HEK293 (cell line): ENCODE measurements at regions not wholly inside any gene's neighbourhood (a gene's known extent, or its start where the extent isn't known, plus 50 kb on each side); places are given as distances from the start of the nearest gene placed in this dataset.

Source experiments
- CTCF ChIA-PET: fragments of 350-600 bp; formaldehyde crosslinking; extraction: SDS; loops from one replicate; lab custom pipeline; 2021; ENCODE audit warnings: antibody characterized with exemption; lab: Yijun Ruan, JAX
- POLR2A ChIA-PET: fragments of 300-600 bp; formaldehyde crosslinking; extraction: SDS; loops from one replicate; lab custom pipeline; 2020; ENCODE audit warnings: antibody characterized with exemption, inconsistent platforms; lab: Yijun Ruan, JAX
- H3K27ac ChIP-seq: fragments of 200-500 bp; sonication (Bioruptor generic); 2 replicates; pipeline ENCODE4 v1.5.1; 2014; ENCODE audit warnings: low read depth, low read length, control low read depth, inconsistent platforms; ENCODE audit errors: extremely low read depth
- H3K36me3 ChIP-seq, 2 experiments: fragments of 200-500 bp in 1 of 2; sonication (Bioruptor generic) in 1 of 2; 1 replicate in 1 of 2; 2 replicates in 1 of 2; pipeline ENCODE4 v1.5.1; 2014 to 2017; ENCODE audit warnings: inconsistent platforms in 2 of 2, low read length in 2 of 2; ENCODE audit not compliant: control insufficient read depth in 2 of 2, insufficient read depth in 1 of 2
- H3K4me1 ChIP-seq: fragments of 200-500 bp; sonication (Bioruptor generic); 2 replicates; pipeline ENCODE4 v1.5.1; 2014; ENCODE audit warnings: mild to moderate bottlenecking, low read length, inconsistent platforms; ENCODE audit not compliant: control insufficient read depth, insufficient read depth
- H3K4me3 ChIP-seq: 2 replicates; pipeline ENCODE4 v1.5.1; 2011; ENCODE audit warnings: low read depth, mild to moderate bottlenecking, control low read depth, low read length, moderate library complexity
- H3K9me3 ChIP-seq: fragments of 200-500 bp; sonication (Bioruptor generic); 2 replicates; pipeline ENCODE4 v1.5.1; 2014; ENCODE audit warnings: low read depth, low read length, inconsistent platforms; ENCODE audit not compliant: control insufficient read depth, insufficient read depth
- BCL11A ChIP-seq: fragments of 450-650 bp; formaldehyde crosslinking; IDR thresholded peaks from 2 replicates; pipeline ENCODE4 v1.5.1; 2016; ENCODE audit warnings: low read depth, missing biosample characterization, missing genetic modification characterization
- SALL2 ChIP-seq: fragments of 450-650 bp; formaldehyde crosslinking; IDR thresholded peaks from 2 replicates; pipeline ENCODE4 v1.5.0; 2017; ENCODE audit warnings: missing biosample characterization, mild to moderate bottlenecking, missing genetic modification characterization, borderline replicate concordance
- SP2 ChIP-seq: fragments of 450-650 bp; formaldehyde crosslinking; IDR thresholded peaks from 2 replicates; pipeline ENCODE4 v1.5.1; 2016; ENCODE audit warnings: missing biosample characterization, missing genetic modification characterization
- ZBTB17 ChIP-seq: fragments of 450-650 bp; formaldehyde crosslinking; IDR thresholded peaks from 2 replicates; pipeline ENCODE4 v1.5.1; 2016; ENCODE audit warnings: missing biosample characterization, missing genetic modification characterization
- ZBTB48 ChIP-seq: fragments of 450-650 bp; formaldehyde crosslinking; IDR thresholded peaks from 2 replicates; pipeline ENCODE4 v1.5.1; 2016; ENCODE audit warnings: missing biosample characterization, missing genetic modification characterization
- ZNF140 ChIP-seq: fragments of 450-650 bp; formaldehyde crosslinking; IDR thresholded peaks from 2 replicates; pipeline ENCODE4 v1.5.1; 2016; ENCODE audit warnings: missing biosample characterization, missing genetic modification characterization
- ZNF146 ChIP-seq: fragments of 450-650 bp; formaldehyde crosslinking; IDR thresholded peaks from 2 replicates; pipeline ENCODE4 v1.5.1; 2016; ENCODE audit warnings: missing biosample characterization, missing genetic modification characterization
- ZNF202 ChIP-seq: fragments of 450-650 bp; formaldehyde crosslinking; IDR thresholded peaks from 2 replicates; pipeline ENCODE4 v1.5.1; 2016; ENCODE audit warnings: missing biosample characterization, missing genetic modification characterization, borderline replicate concordance
- ZNF221 ChIP-seq: fragments of 450-650 bp; formaldehyde crosslinking; IDR thresholded peaks from 2 replicates; pipeline ENCODE4 v1.5.1; 2017; ENCODE audit warnings: missing biosample characterization, missing genetic modification characterization, borderline replicate concordance
- ZNF223 ChIP-seq: fragments of 450-650 bp; formaldehyde crosslinking; IDR thresholded peaks from 2 replicates; pipeline ENCODE4 v1.5.1; 2016; ENCODE audit warnings: missing biosample characterization, missing genetic modification characterization
- ZNF426 ChIP-seq: fragments of 450-650 bp; formaldehyde crosslinking; IDR thresholded peaks from 2 replicates; pipeline ENCODE4 v1.5.1; 2017; ENCODE audit warnings: missing biosample characterization, missing genetic modification characterization, mild to moderate bottlenecking, inconsistent platforms, moderate library complexity
- ZNF510 ChIP-seq: fragments of 450-650 bp; formaldehyde crosslinking; IDR thresholded peaks from 2 replicates; pipeline ENCODE4 v1.5.1; 2018; ENCODE audit warnings: mild to moderate bottlenecking, missing genetic modification characterization, missing biosample characterization; ENCODE audit not compliant: insufficient replicate concordance
- ZNF560 ChIP-seq: fragments of 450-650 bp; formaldehyde crosslinking; IDR thresholded peaks from 2 replicates; pipeline ENCODE4 v1.5.1; 2017; ENCODE audit warnings: missing biosample characterization, missing genetic modification characterization, borderline replicate concordance
- ZNF571 ChIP-seq: fragments of 450-650 bp; formaldehyde crosslinking; IDR thresholded peaks from 2 replicates; pipeline ENCODE4 v1.5.0; 2017; ENCODE audit warnings: missing biosample characterization, missing genetic modification characterization
- ZNF624 ChIP-seq: fragments of 450-650 bp; formaldehyde crosslinking; IDR thresholded peaks from 2 replicates; pipeline ENCODE4 v1.5.1; 2017; ENCODE audit warnings: missing biosample characterization, missing genetic modification characterization
- ZNF654 ChIP-seq: fragments of 450-650 bp; formaldehyde crosslinking; IDR thresholded peaks from 2 replicates; pipeline ENCODE4 v1.5.1; 2016; ENCODE audit warnings: low read depth, missing biosample characterization, missing genetic modification characterization
- ZSCAN23 ChIP-seq: fragments of 450-650 bp; formaldehyde crosslinking; IDR thresholded peaks from 2 replicates; pipeline ENCODE4 v1.5.1; 2016; ENCODE audit warnings: missing biosample characterization, missing genetic modification characterization
- ZXDB ChIP-seq: fragments of 450-650 bp; formaldehyde crosslinking; IDR thresholded peaks from 2 replicates; pipeline ENCODE4 v1.5.1; 2016; ENCODE audit warnings: missing biosample characterization, missing genetic modification characterization
- TF ChIP-seq, protein P1 (sequence below): fragments of 450-650 bp; formaldehyde crosslinking; IDR thresholded peaks from 2 replicates; pipeline ENCODE4 v1.5.1; 2016; ENCODE audit warnings: missing biosample characterization, missing genetic modification characterization, borderline replicate concordance
- TF ChIP-seq, protein P2 (sequence below): sonication (generic); formaldehyde crosslinking; IDR thresholded peaks from 2 replicates; pipeline ENCODE4 v1.8.1; 2022; ENCODE audit warnings: mild to moderate bottlenecking, moderate library complexity, missing genetic modification reagents
- TF ChIP-seq, protein P3 (sequence below): fragments of 450-650 bp; formaldehyde crosslinking; IDR thresholded peaks from 2 replicates; pipeline ENCODE4 v1.5.1; 2016; ENCODE audit warnings: missing biosample characterization, missing genetic modification characterization

DNA sequence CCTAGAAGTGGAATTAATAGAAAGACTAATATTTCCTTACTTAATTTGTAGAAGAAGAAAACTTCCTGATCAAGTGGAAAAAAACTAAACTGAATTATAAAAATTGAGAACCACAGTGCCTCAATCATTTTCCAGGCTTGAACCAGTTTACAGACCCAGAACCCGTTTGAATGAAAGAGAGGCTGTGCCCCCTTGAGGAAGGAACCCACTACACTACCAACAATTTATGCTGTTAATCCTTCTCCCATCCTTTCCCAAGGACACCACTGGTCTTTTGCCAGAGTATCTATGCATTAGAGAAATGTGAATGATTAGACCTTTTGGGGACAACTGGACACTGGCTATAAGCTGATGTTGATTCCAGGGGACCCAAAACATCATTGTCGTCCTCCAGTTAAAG, 842.6 kb downstream of the TECRL start (continued):
- TF ChIP-seq, protein P1, sequence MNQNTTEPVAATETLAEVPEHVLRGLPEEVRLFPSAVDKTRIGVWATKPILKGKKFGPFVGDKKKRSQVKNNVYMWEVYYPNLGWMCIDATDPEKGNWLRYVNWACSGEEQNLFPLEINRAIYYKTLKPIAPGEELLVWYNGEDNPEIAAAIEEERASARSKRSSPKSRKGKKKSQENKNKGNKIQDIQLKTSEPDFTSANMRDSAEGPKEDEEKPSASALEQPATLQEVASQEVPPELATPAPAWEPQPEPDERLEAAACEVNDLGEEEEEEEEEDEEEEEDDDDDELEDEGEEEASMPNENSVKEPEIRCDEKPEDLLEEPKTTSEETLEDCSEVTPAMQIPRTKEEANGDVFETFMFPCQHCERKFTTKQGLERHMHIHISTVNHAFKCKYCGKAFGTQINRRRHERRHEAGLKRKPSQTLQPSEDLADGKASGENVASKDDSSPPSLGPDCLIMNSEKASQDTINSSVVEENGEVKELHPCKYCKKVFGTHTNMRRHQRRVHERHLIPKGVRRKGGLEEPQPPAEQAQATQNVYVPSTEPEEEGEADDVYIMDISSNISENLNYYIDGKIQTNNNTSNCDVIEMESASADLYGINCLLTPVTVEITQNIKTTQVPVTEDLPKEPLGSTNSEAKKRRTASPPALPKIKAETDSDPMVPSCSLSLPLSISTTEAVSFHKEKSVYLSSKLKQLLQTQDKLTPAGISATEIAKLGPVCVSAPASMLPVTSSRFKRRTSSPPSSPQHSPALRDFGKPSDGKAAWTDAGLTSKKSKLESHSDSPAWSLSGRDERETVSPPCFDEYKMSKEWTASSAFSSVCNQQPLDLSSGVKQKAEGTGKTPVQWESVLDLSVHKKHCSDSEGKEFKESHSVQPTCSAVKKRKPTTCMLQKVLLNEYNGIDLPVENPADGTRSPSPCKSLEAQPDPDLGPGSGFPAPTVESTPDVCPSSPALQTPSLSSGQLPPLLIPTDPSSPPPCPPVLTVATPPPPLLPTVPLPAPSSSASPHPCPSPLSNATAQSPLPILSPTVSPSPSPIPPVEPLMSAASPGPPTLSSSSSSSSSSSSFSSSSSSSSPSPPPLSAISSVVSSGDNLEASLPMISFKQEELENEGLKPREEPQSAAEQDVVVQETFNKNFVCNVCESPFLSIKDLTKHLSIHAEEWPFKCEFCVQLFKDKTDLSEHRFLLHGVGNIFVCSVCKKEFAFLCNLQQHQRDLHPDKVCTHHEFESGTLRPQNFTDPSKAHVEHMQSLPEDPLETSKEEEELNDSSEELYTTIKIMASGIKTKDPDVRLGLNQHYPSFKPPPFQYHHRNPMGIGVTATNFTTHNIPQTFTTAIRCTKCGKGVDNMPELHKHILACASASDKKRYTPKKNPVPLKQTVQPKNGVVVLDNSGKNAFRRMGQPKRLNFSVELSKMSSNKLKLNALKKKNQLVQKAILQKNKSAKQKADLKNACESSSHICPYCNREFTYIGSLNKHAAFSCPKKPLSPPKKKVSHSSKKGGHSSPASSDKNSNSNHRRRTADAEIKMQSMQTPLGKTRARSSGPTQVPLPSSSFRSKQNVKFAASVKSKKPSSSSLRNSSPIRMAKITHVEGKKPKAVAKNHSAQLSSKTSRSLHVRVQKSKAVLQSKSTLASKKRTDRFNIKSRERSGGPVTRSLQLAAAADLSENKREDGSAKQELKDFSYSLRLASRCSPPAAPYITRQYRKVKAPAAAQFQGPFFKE (tag by site-specific recombination): no peak
- no peak for TF ChIP-seq ZSCAN23 (tag by site-specific recombination)

DNA sequence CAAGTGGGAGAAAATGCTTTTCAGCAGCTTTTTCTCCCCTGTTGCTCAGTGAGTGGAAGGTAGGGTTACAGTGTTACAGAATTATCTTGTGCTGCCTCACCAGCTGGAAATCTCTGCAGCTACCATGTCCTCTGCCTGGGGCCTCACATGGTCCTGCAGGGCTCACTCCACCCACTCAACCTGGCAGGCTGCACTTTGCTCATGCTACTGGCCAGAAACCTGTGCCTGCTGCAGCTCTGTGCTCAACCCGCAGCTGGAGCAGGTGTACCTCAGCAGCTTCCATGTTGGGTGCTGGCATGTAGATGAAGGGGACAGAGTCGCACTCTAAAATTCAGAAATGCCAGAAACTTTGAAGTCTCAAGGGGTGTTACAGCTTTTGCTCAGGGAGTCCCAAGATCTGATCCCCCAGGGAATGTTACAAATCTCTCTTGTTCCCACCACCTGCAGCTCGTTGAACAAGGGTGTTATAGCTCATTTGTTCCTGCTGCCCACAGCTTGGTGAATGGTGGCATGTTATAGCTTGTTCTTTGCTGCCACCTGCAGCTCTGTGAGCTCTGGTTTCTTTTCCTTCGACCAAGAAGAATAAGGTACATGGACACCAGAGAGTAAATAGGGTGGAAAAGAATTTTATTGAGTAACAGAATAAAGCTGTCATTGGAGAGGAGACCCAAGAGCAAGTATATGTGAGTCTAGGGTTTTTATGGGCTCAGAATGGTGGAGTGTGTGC, 845.8 kb downstream of the TECRL start:
- ChIA-PET CTCF (interaction anchor here (0.6 kb wide), 3 partner anchors 267 to 692 kb away, joined by 3 to 4 read pairs (median 3); no protein-coding TSS in a partner anchor), POLR2A (no interaction called here)
- no peak overlapping the region for H3K4me3 ChIP-seq
- no peaks in the 10 kb centered on the region for H3K4me1 ChIP-seq
- no peaks in the 10 kb centered on the region for H3K9me3 ChIP-seq
- no peaks in the 10 kb centered on the region for H3K36me3 ChIP-seq
- TF ChIP-seq ZNF510 (tag by site-specific recombination) (no peak), ZNF654 (tag by site-specific recombination) (peak; percentile 9; the same call in 1 of the 2 replicates), ZNF624 (tag by site-specific recombination) (no peak), ZNF571 (tag by site-specific recombination) (no peak), ZNF146 (tag by site-specific recombination) (no peak), SALL2 (tag by site-specific recombination) (no peak)
- no peak overlapping the region for H3K27ac ChIP-seq

DNA sequence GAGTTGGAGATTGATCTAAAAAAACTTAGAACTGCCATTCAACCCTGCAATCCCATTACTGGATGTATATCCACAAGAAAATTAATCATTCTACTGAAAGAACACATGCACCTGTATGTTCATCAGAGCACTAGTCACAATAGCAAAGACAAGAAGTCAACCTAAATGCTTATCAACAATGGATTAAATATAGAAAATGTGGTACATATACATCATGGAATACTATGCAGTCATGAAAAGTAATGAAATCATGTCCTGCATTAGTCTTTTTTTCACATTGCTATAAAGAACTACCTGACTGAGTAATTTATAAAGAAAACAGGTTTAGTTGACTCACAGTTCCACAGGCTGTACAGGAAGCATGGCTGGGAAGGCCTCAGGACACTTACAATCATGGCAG, 850.5 kb downstream of the TECRL start:
- ChIA-PET CTCF (no interaction called here), POLR2A (no interaction called here)
- H3K27ac ChIP-seq: no peak overlapping the region
- no peaks in the 10 kb centered on the region for H3K9me3 ChIP-seq
- TF ChIP-seq ZBTB48 (tag by site-specific recombination): no peak
- no peak for TF ChIP-seq ZNF223
- no peak for TF ChIP-seq ZXDB (tag by site-specific recombination)
- peak; percentile 31; the same call in 1 of the 2 replicates for TF ChIP-seq ZNF146 (tag by site-specific recombination)
- TF ChIP-seq ZNF140 (tag by site-specific recombination): no peak
- no peak for TF ChIP-seq ZNF202 (tag by site-specific recombination)
- H3K4me1 ChIP-seq: no peaks in the 10 kb centered on the region
- H3K4me3 ChIP-seq: no peak overlapping the region
- H3K36me3 ChIP-seq: no peaks in the 10 kb centered on the region

DNA sequence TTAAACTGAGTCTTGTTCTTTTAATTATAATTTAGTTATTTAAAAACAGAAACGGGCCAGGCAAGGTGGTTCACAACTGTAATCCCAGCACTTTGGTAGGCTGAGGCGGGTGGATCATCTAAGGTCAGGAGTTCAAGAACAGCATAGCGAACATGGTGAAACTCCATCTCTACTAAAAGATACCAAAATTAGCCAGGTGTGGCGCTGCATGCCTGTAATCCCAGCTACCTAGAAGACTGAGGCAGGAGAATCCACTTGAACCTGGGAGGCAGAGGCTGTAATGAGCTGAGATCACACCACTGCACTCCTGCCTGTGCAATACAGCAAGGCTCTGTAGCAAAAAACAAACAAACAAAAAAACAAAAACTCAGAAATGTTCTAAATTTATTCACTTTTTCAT, 852.9 kb downstream of the TECRL start:
- CTCF ChIA-PET: interaction anchor here (0.7 kb wide), 1 partner anchor 51 kb away, joined by 6 read pairs; no protein-coding TSS in a partner anchor
- no peak overlapping the region for H3K27ac ChIP-seq
- no peaks in the 10 kb centered on the region for H3K36me3 ChIP-seq
- POLR2A ChIA-PET: no interaction called here
- no peaks in the 10 kb centered on the region for H3K4me1 ChIP-seq
- H3K4me3 ChIP-seq: no peak overlapping the region
- no peaks in the 10 kb centered on the region for H3K9me3 ChIP-seq
- TF ChIP-seq ZNF654 (tag by site-specific recombination) (no peak), ZNF221 (no peak), ZBTB17 (tag by site-specific recombination) (no peak), ZNF560 (tag by site-specific recombination) (no peak), BCL11A (tag by site-specific recombination) (no peak), ZNF426 (tag by site-specific recombination) (no peak), SP2 (tag by site-specific recombination) (no peak)
- TF ChIP-seq, protein P2, sequence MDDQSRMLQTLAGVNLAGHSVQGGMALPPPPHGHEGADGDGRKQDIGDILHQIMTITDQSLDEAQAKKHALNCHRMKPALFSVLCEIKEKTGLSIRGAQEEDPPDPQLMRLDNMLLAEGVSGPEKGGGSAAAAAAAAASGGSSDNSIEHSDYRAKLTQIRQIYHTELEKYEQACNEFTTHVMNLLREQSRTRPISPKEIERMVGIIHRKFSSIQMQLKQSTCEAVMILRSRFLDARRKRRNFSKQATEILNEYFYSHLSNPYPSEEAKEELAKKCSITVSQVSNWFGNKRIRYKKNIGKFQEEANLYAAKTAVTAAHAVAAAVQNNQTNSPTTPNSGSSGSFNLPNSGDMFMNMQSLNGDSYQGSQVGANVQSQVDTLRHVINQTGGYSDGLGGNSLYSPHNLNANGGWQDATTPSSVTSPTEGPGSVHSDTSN: no peak
- TF ChIP-seq, protein P3, sequence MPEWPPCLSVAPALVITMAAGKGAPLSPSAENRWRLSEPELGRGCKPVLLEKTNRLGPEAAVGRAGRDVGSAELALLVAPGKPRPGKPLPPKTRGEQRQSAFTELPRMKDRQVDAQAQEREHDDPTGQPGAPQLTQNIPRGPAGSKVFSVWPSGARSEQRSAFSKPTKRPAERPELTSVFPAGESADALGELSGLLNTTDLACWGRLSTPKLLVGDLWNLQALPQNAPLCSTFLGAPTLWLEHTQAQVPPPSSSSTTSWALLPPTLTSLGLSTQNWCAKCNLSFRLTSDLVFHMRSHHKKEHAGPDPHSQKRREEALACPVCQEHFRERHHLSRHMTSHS (tag by site-specific recombination): no peak
